K562 (cell line): ENCODE measurements at regions not wholly inside any gene's neighbourhood (a gene's known extent, or its start where the extent isn't known, plus 50 kb on each side); places are given as distances from the start of the nearest gene placed in this dataset.

Source experiments
- BCOR ChIP-seq: fragments of 450-650 bp; IDR thresholded peaks from 2 replicates; pipeline ENCODE4 v1.6.1; 2016
- DPF2 ChIP-seq: fragments of 450-650 bp; IDR thresholded peaks from 2 replicates; pipeline ENCODE4 v1.6.1; 2016
- NELFE ChIP-seq: IDR thresholded peaks from 2 replicates; pipeline ENCODE4 v1.6.1; 2011; ENCODE audit warnings: mild to moderate bottlenecking; ENCODE audit not compliant: insufficient read depth, insufficient read length
- NR3C1 ChIP-seq: sonication (generic); formaldehyde crosslinking; IDR thresholded peaks from 2 replicates; pipeline ENCODE4 v1.8.1; 2022; ENCODE audit warnings: missing genetic modification reagents
- POLR2AphosphoS5 ChIP-seq: IDR thresholded peaks from 2 replicates; pipeline ENCODE4 v1.6.1; 2011; ENCODE audit warnings: mild to moderate bottlenecking, low read depth, low read length, moderate library complexity; ENCODE audit not compliant: control insufficient read depth, insufficient read depth
- SAFB ChIP-seq: fragments of 200-400 bp; formaldehyde crosslinking; IDR thresholded peaks from 2 replicates; pipeline ENCODE4 v1.6.1; 2017; ENCODE audit warnings: low read depth, low read length, borderline replicate concordance
- SREBF2 ChIP-seq: sonication (generic); formaldehyde crosslinking; IDR thresholded peaks from 2 replicates; pipeline ENCODE4 v1.4.0; 2020; ENCODE audit warnings: mild to moderate bottlenecking, missing genetic modification reagents
- ZNF224 ChIP-seq: sonication (generic); formaldehyde crosslinking; IDR thresholded peaks from 2 replicates; pipeline ENCODE4 v1.8.0; 2022; ENCODE audit warnings: mild to moderate bottlenecking, missing genetic modification reagents
- ZNF408 ChIP-seq: fragments of 250-450 bp; sonication (Bioruptor Pico); IDR thresholded peaks from 2 replicates; pipeline ENCODE4 v1.4.0; 2020; ENCODE audit warnings: low read depth, mild to moderate bottlenecking, moderate library complexity
- TF ChIP-seq, protein P1 (sequence below): fragments of 450-650 bp; formaldehyde crosslinking; IDR thresholded peaks from 2 replicates; pipeline ENCODE4 v1.4.0; 2020; ENCODE audit warnings: mild to moderate bottlenecking, moderate library complexity
- TF ChIP-seq, protein P2 (sequence below): sonication (generic); formaldehyde crosslinking; IDR thresholded peaks from 2 replicates; pipeline ENCODE4 v1.5.0; 2020; ENCODE audit warnings: missing genetic modification reagents
- TF ChIP-seq, protein P3 (sequence below): fragments of 250-450 bp; sonication (Bioruptor Pico); IDR thresholded peaks from 2 replicates; pipeline ENCODE4 v1.5.0; 2021
- TF ChIP-seq, protein P4 (sequence below), 2 experiments: fragments of 450-650 bp in 1 of 2; sonication (generic) in 1 of 2; formaldehyde crosslinking in 1 of 2; IDR thresholded peaks; 2 replicates each; pipeline versions ENCODE4 v1.7.1 to v1.9.0; 2016 to 2022; ENCODE audit warnings: inconsistent platforms in 1 of 2, mild to moderate bottlenecking in 1 of 2, missing genetic modification reagents in 1 of 2

DNA sequence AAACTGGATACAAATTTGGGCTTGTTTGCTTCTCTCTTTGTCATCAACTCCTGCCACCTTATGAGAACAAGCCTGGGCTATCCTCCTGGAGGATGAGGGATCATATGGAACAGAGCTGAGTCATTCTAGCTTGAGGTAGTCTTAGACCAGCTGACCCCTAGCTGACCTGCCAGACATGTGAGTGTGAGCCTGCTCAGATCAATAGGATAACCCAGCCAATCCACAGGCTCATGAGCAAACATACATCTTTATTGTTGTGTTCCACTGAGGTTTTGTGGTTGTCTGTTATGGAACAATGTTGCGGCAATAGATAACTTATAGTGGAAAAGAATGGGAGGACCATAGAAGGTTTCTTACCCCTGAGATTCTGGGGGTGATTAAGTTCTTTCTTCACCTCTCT, 54.5 kb upstream of the FAM180A start (continued):
- TF ChIP-seq, protein P1, sequence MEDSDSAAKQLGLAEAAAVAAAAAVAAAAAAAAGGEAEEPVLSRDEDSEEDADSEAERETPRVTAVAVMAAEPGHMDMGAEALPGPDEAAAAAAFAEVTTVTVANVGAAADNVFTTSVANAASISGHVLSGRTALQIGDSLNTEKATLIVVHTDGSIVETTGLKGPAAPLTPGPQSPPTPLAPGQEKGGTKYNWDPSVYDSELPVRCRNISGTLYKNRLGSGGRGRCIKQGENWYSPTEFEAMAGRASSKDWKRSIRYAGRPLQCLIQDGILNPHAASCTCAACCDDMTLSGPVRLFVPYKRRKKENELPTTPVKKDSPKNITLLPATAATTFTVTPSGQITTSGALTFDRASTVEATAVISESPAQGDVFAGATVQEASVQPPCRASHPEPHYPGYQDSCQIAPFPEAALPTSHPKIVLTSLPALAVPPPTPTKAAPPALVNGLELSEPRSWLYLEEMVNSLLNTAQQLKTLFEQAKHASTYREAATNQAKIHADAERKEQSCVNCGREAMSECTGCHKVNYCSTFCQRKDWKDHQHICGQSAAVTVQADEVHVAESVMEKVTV (CRISPR knock-in tag): no peak
- no peak for TF ChIP-seq NELFE
- no peak for TF ChIP-seq NR3C1 (CRISPR knock-in tag)
- TF ChIP-seq ZNF224: no peak
- TF ChIP-seq ZNF408 (CRISPR knock-in tag): no peak
- TF ChIP-seq SAFB: no peak
- TF ChIP-seq, protein P2, sequence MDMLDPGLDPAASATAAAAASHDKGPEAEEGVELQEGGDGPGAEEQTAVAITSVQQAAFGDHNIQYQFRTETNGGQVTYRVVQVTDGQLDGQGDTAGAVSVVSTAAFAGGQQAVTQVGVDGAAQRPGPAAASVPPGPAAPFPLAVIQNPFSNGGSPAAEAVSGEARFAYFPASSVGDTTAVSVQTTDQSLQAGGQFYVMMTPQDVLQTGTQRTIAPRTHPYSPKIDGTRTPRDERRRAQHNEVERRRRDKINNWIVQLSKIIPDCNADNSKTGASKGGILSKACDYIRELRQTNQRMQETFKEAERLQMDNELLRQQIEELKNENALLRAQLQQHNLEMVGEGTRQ (CRISPR knock-in tag): no peak
- TF ChIP-seq DPF2: 0 out of 2 replicates have a peak, but pooled peaks have one; percentile 32
- TF ChIP-seq, protein P3, sequence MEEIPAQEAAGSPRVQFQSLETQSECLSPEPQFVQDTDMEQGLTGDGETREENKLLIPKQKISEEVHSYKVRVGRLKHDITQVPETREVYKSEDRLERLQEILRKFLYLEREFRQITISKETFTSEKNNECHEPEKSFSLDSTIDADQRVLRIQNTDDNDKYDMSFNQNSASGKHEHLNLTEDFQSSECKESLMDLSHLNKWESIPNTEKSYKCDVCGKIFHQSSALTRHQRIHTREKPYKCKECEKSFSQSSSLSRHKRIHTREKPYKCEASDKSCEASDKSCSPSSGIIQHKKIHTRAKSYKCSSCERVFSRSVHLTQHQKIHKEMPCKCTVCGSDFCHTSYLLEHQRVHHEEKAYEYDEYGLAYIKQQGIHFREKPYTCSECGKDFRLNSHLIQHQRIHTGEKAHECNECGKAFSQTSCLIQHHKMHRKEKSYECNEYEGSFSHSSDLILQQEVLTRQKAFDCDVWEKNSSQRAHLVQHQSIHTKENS (CRISPR knock-in tag): no peak
- no peak for TF ChIP-seq SREBF2 (CRISPR knock-in tag)
- TF ChIP-seq, protein P4, sequence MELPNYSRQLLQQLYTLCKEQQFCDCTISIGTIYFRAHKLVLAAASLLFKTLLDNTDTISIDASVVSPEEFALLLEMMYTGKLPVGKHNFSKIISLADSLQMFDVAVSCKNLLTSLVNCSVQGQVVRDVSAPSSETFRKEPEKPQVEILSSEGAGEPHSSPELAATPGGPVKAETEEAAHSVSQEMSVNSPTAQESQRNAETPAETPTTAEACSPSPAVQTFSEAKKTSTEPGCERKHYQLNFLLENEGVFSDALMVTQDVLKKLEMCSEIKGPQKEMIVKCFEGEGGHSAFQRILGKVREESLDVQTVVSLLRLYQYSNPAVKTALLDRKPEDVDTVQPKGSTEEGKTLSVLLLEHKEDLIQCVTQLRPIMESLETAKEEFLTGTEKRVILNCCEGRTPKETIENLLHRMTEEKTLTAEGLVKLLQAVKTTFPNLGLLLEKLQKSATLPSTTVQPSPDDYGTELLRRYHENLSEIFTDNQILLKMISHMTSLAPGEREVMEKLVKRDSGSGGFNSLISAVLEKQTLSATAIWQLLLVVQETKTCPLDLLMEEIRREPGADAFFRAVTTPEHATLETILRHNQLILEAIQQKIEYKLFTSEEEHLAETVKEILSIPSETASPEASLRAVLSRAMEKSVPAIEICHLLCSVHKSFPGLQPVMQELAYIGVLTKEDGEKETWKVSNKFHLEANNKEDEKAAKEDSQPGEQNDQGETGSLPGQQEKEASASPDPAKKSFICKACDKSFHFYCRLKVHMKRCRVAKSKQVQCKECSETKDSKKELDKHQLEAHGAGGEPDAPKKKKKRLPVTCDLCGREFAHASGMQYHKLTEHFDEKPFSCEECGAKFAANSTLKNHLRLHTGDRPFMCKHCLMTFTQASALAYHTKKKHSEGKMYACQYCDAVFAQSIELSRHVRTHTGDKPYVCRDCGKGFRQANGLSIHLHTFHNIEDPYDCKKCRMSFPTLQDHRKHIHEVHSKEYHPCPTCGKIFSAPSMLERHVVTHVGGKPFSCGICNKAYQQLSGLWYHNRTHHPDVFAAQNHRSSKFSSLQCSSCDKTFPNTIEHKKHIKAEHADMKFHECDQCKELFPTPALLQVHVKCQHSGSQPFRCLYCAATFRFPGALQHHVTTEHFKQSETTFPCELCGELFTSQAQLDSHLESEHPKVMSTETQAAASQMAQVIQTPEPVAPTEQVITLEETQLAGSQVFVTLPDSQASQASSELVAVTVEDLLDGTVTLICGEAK (IDR thresholded peaks at IDR 0.05): no peak
- TF ChIP-seq, protein P4 (CRISPR knock-in tag; IDR thresholded peaks at IDR 0.05): no peak
- TF ChIP-seq BCOR: no peak
- TF ChIP-seq POLR2AphosphoS5: no peak
